NT2/D1 (cell line): ENCODE measurements at regions not wholly inside any gene's neighbourhood (a gene's known extent, or its start where the extent isn't known, plus 50 kb on each side); places are given as distances from the start of the nearest gene placed in this dataset.

Source experiments
- SUZ12 ChIP-seq: IDR thresholded peaks from 2 replicates; pipeline ENCODE4 v1.6.1; 2011; ENCODE audit not compliant: insufficient read length, insufficient read depth; ENCODE audit errors: extremely low read depth
- YY1 ChIP-seq: IDR thresholded peaks from 2 replicates; pipeline ENCODE4 v1.6.1; 2011; ENCODE audit not compliant: insufficient read length, insufficient read depth

- no peak for TF ChIP-seq SUZ12
- no peak for TF ChIP-seq YY1
Observed at GRCh38 chr12:113755098-113755497, 211.0 kb downstream of the RBM19 start.
